Thyroid gland (tissue), 4 donors: ENCODE measurements at regions not wholly inside any gene's neighbourhood (a gene's known extent, or its start where the extent isn't known, plus 50 kb on each side); places are given as distances from the start of the nearest gene placed in this dataset.

Experiments
- CTCF ChIP-seq, 6 experiments: fragments of 200-600 bp in 3 of 6; fragments of 450-650 bp in 3 of 6; sonication (generic) in 3 of 6; IDR thresholded peaks; one replicate each; pipeline ENCODE4 v1.5.1; 2016 to 2019; ENCODE audit warnings: antibody characterized with exemption in 6 of 6, mild to moderate bottlenecking in 2 of 6, inconsistent platforms in 1 of 6, moderate library complexity in 1 of 6
- POLR2A ChIP-seq, 2 donors: fragments of 450-650 bp; IDR thresholded peaks; one replicate each; pipeline ENCODE4 v1.6.1; 2017; ENCODE audit warnings: antibody characterized with exemption in 2 of 2, mild to moderate bottlenecking in 2 of 2, moderate library complexity in 1 of 2

- no peak for TF ChIP-seq POLR2A (IDR thresholded peaks at IDR 0.05)
- no peak for TF ChIP-seq CTCF (IDR thresholded peaks at IDR 0.05)
Observed at GRCh38 chr5:28215091-28215490, 1176.7 kb upstream of the CDH9 start.
